ENCODE measurements at regions not wholly inside any gene's neighbourhood (a gene's known extent, or its start where the extent isn't known, plus 50 kb on each side); places are given as distances from the start of the nearest gene placed in this dataset.
A peak's percentile ranks its signal among the peaks of the same experiment; 100 is the strongest.

- Mint-ChIP-seq H3K4me1 (ENCODE audit: low read depth) (no peaks in the 10 kb centered on the region), H3K36me3 (ENCODE audit: low read depth) (no peaks in the 10 kb centered on the region), H3K4me3 (no peak overlapping the region), H3K27me3 (ENCODE audit: insufficient read depth) (no peaks in the 10 kb centered on the region), H3K27ac (no peak overlapping the region), H3K9me3 (no peaks in the 10 kb centered on the region)
- DNase-seq (ENCODE audit: low spot score): no peak
- intact Hi-C loops (cut with micrococcal nuclease): no loop called here
Observed at GRCh38 chr12:102781117-102781516, 135.9 kb downstream of the PAH start.

DNA sequence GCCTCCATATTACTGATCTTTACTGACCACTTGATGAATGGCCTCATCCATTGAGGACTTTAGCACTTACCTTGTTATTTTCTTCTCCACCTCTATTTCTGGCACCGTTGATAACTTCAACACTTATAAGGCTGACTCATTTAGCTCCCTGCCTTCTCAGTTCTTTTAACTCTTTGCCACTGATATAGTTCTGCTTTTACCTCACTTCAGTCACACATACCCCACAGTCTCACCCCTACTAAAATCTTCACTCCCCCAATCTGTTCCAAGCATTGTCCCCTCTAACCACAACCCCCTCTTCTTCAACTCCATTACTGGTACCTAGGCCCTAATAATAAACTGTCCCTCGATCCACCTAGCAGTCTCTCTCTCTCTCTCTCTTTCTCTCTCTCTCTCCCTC, 141.0 kb downstream of the PAH start:
- H3K27me3 Mint-ChIP-seq (ENCODE audit: insufficient read depth): peaks cover 1% of the 10 kb centered on the region

GRCh38 chr12:102769323-102769916, 147.6 kb downstream of the PAH start:
- H3K4me1 Mint-ChIP-seq (ENCODE audit: low read depth): no peaks in the 10 kb centered on the region
- intact Hi-C loops (cut with micrococcal nuclease): loop anchor here (1.0 to 2.0 kb wide), 6 partner anchors 67 to 852 kb away; no protein-coding TSS in a partner anchor
- H3K4me3 Mint-ChIP-seq: no peak overlapping the region
- peak; percentile 11 for DNase-seq (ENCODE audit: low spot score)
- peaks cover 12% of the 10 kb centered on the region for H3K27me3 Mint-ChIP-seq (ENCODE audit: insufficient read depth)
- H3K36me3 Mint-ChIP-seq (ENCODE audit: low read depth): no peaks in the 10 kb centered on the region
- H3K27ac Mint-ChIP-seq: no peak overlapping the region
- no peaks in the 10 kb centered on the region for H3K9me3 Mint-ChIP-seq

More for the DNA sequence above, 141.0 kb downstream of the PAH start:
- Mint-ChIP-seq H3K27ac (no peak overlapping the region), H3K4me3 (no peak overlapping the region), H3K9me3 (no peaks in the 10 kb centered on the region), H3K4me1 (ENCODE audit: low read depth) (no peaks in the 10 kb centered on the region), H3K36me3 (ENCODE audit: low read depth) (no peaks in the 10 kb centered on the region)
- no peak for DNase-seq (ENCODE audit: low spot score)
- intact Hi-C loops (cut with micrococcal nuclease): no loop called here

- intact Hi-C loops (cut with micrococcal nuclease): no loop called here
Observed at GRCh38 chr12:102766961-102767360, 150.1 kb downstream of the PAH start.

DNA sequence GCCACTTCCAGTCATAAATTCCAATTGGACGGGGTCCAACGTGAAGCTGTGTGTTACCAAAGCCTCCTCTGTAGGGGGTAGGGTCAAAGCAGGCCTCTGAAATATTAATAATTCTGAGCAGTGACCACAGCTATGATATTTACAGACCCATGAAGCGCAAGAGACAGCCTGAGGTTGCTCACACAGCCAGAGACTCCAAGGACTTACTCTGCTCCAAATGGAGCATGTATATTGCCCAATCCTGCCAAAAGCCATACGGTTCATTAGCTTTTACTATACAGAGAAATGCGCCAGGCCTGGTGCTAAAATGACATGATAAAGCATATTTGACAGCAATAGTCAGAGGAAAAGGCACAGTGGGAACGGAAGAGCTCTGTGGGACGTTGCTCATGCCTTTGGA, 151.3 kb downstream of the PAH start:
- H3K4me3 Mint-ChIP-seq: no peak overlapping the region

More at GRCh38 chr12:102766961-102767360, 150.1 kb downstream of the PAH start:
- H3K9me3 Mint-ChIP-seq: no peaks in the 10 kb centered on the region
- H3K36me3 Mint-ChIP-seq (ENCODE audit: low read depth): no peaks in the 10 kb centered on the region
- H3K4me3 Mint-ChIP-seq: no peak overlapping the region
- no peak for DNase-seq (ENCODE audit: low spot score)
- peaks cover 11% of the 10 kb centered on the region for H3K27me3 Mint-ChIP-seq (ENCODE audit: insufficient read depth)
- H3K4me1 Mint-ChIP-seq (ENCODE audit: low read depth): no peaks in the 10 kb centered on the region
- H3K27ac Mint-ChIP-seq: no peak overlapping the region

DNA sequence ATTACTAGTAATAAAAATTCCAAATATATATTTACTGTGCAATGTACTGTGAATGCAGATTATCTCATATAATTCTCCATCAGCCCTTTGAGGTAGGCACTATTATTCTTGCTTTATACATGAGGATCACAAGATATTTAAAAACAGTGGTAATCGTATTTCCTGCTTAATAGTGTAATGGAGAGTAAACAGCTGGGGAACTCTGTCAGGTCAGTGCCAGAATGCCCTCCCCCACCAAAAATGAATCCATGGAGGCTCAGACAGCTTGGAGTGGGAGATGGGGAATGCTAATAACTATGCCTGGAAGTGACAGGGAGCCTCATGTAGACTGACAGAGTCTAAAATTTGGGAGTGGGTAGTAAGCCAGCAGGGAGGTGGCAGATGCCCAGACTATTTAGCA, 153.6 kb downstream of the PAH start:
- Mint-ChIP-seq H3K36me3 (ENCODE audit: low read depth) (no peaks in the 10 kb centered on the region), H3K4me3 (no peak overlapping the region), H3K27ac (no peak overlapping the region), H3K27me3 (ENCODE audit: insufficient read depth) (peaks cover 2% of the 10 kb centered on the region), H3K4me1 (ENCODE audit: low read depth) (no peaks in the 10 kb centered on the region), H3K9me3 (no peaks in the 10 kb centered on the region)
- no peak for DNase-seq (ENCODE audit: low spot score)
- intact Hi-C loops (cut with micrococcal nuclease): no loop called here

More for the DNA sequence above, 151.3 kb downstream of the PAH start:
- no peak for DNase-seq (ENCODE audit: low spot score)
- Mint-ChIP-seq H3K27me3 (ENCODE audit: insufficient read depth) (peaks cover 10% of the 10 kb centered on the region), H3K9me3 (no peaks in the 10 kb centered on the region), H3K4me1 (ENCODE audit: low read depth) (no peaks in the 10 kb centered on the region), H3K27ac (no peak overlapping the region), H3K36me3 (ENCODE audit: low read depth) (no peaks in the 10 kb centered on the region)
- intact Hi-C loops (cut with micrococcal nuclease): no loop called here

DNA sequence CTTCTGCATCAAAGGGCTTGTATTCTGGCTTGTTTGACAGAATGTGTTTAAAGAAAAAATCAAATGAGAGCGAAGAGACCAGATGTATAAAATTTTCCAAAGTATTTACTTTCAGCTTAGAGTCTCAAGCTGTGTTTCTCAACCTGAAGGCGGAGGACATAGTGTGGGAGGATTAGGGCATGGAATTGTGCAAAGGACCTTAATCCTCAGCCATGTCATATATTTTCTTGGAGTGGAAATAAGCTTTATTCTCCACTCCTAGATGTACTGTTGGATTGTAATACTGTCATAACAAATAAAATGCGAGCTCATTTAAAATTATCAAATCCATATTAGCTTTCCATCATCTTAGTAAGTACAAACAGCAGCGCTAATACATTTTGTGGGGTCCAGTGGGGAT, 154.0 kb downstream of the PAH start:
- Mint-ChIP-seq H3K9me3 (no peaks in the 10 kb centered on the region), H3K27ac (no peak overlapping the region), H3K36me3 (ENCODE audit: low read depth) (no peaks in the 10 kb centered on the region), H3K27me3 (ENCODE audit: insufficient read depth) (no peaks in the 10 kb centered on the region), H3K4me3 (no peak overlapping the region), H3K4me1 (ENCODE audit: low read depth) (no peaks in the 10 kb centered on the region)
- intact Hi-C loops (cut with micrococcal nuclease): no loop called here
- no peak for DNase-seq (ENCODE audit: low spot score)

DNA sequence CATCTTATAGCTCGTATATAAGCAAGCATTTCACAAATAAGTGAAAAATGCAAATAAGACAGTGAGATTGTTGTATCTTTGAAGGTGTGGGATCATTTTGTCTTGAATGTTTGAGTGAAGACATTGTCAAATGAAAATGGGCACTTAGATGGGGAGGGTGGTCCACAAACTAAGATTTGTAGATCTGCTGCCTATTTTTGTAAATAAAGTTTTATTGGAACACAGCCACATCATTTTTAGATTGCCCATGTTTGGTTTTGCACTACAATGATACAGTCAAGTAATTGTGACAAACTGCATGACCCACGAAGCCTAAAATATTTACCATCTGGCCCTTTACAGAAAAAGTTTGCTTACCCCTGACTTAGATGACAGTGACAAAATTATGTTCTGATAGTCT, 156.7 kb downstream of the PAH start:
- H3K9me3 Mint-ChIP-seq: no peaks in the 10 kb centered on the region
- H3K27me3 Mint-ChIP-seq (ENCODE audit: insufficient read depth): no peaks in the 10 kb centered on the region
- H3K36me3 Mint-ChIP-seq (ENCODE audit: low read depth): no peaks in the 10 kb centered on the region
- DNase-seq (ENCODE audit: low spot score): no peak
- intact Hi-C loops (cut with micrococcal nuclease): no loop called here
- H3K4me3 Mint-ChIP-seq: no peak overlapping the region
- H3K4me1 Mint-ChIP-seq (ENCODE audit: low read depth): no peaks in the 10 kb centered on the region
- H3K27ac Mint-ChIP-seq: no peak overlapping the region

GRCh38 chr12:102759466-102759865, 157.6 kb downstream of the PAH start:
- Mint-ChIP-seq H3K27me3 (ENCODE audit: insufficient read depth) (no peaks in the 10 kb centered on the region), H3K4me3 (no peak overlapping the region), H3K36me3 (ENCODE audit: low read depth) (no peaks in the 10 kb centered on the region), H3K9me3 (no peaks in the 10 kb centered on the region), H3K4me1 (ENCODE audit: low read depth) (no peaks in the 10 kb centered on the region), H3K27ac (no peak overlapping the region)
- DNase-seq (ENCODE audit: low spot score): no peak
- intact Hi-C loops (cut with micrococcal nuclease): no loop called here

- intact Hi-C loops (cut with micrococcal nuclease): no loop called here
- H3K9me3 Mint-ChIP-seq: no peaks in the 10 kb centered on the region
- H3K4me3 Mint-ChIP-seq: no peak overlapping the region
- no peaks in the 10 kb centered on the region for H3K27me3 Mint-ChIP-seq (ENCODE audit: insufficient read depth)
- DNase-seq (ENCODE audit: low spot score): no peak
- H3K36me3 Mint-ChIP-seq (ENCODE audit: low read depth): no peaks in the 10 kb centered on the region
- H3K4me1 Mint-ChIP-seq (ENCODE audit: low read depth): no peaks in the 10 kb centered on the region
- no peak overlapping the region for H3K27ac Mint-ChIP-seq
Observed at GRCh38 chr12:102757882-102758226, 159.2 kb downstream of the PAH start.

DNA sequence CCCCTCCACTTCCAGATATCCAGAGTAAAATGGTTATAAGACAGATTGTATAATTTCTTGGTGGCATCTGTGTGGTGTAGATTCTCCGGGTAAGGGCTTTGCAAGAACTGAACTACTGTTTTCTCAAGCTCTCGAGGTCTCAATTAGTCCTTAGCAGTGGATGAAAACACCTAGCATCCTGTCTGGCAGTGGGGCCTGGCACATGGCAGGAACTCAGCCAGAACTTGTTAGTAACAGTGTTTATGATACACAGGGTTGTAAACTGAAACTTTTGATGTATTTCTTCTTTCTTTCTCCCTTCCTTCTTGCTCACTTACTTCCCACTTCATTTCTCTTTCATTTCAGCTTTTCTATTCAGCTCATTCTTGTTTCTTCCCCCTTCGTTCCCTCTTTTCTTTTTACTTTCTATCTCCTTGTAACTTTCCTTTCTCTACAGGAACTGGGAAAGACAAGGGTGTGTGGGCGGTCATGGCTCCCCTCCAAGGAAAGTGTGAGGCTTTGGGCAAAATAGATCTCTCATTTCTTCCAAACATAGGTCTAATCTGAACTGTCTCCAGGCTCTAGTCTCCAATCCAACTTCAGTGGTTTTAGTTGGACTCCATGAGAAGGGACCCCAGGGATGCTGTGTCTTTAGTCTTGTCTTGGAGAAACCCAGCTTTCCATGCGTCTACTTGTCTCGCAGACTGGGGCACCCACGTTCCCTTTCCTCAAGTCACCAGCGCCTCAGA, 159.7 kb downstream of the PAH start:
- intact Hi-C loops (cut with micrococcal nuclease): no loop called here
- Mint-ChIP-seq H3K4me3 (no peak overlapping the region), H3K36me3 (ENCODE audit: low read depth) (no peaks in the 10 kb centered on the region), H3K27ac (no peak overlapping the region), H3K27me3 (ENCODE audit: insufficient read depth) (no peaks in the 10 kb centered on the region), H3K4me1 (ENCODE audit: low read depth) (no peaks in the 10 kb centered on the region), H3K9me3 (no peaks in the 10 kb centered on the region)
- DNase-seq (ENCODE audit: low spot score): no peak

GRCh38 chr12:102756530-102756929, 160.5 kb downstream of the PAH start:
- no peak overlapping the region for H3K4me3 Mint-ChIP-seq
- H3K36me3 Mint-ChIP-seq (ENCODE audit: low read depth): no peaks in the 10 kb centered on the region
- H3K9me3 Mint-ChIP-seq: no peaks in the 10 kb centered on the region
- DNase-seq (ENCODE audit: low spot score): no peak
- no peak overlapping the region for H3K27ac Mint-ChIP-seq
- intact Hi-C loops (cut with micrococcal nuclease): no loop called here
- no peaks in the 10 kb centered on the region for H3K4me1 Mint-ChIP-seq (ENCODE audit: low read depth)
- no peaks in the 10 kb centered on the region for H3K27me3 Mint-ChIP-seq (ENCODE audit: insufficient read depth)

DNA sequence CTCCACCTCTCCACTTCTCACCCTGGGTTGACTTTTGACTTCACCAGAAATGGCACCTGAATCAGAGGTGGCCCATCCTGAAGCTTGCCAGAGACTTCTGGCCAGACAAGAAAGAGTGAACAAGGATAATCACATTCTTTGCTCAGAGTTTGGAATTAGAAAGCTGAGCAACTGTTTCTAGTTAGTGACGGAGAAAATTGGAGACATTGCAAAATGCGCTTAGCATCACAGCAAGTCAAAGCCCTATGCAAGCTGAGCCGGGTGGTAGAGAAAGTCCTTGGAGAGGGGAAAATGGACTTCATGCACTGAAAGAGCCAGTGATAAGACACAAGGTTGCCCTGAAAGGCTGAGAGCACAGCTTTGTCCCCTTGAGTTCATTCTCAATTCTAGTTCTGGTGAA, 161.8 kb downstream of the PAH start:
- intact Hi-C loops (cut with micrococcal nuclease): no loop called here
- Mint-ChIP-seq H3K27ac (no peak overlapping the region), H3K4me1 (ENCODE audit: low read depth) (no peaks in the 10 kb centered on the region), H3K27me3 (ENCODE audit: insufficient read depth) (no peaks in the 10 kb centered on the region), H3K9me3 (no peaks in the 10 kb centered on the region), H3K4me3 (no peak overlapping the region), H3K36me3 (ENCODE audit: low read depth) (no peaks in the 10 kb centered on the region)
- DNase-seq (ENCODE audit: low spot score): no peak

- no peak overlapping the region for H3K4me3 Mint-ChIP-seq
- H3K9me3 Mint-ChIP-seq: no peaks in the 10 kb centered on the region
- intact Hi-C loops (cut with micrococcal nuclease): no loop called here
- H3K36me3 Mint-ChIP-seq (ENCODE audit: low read depth): no peaks in the 10 kb centered on the region
- DNase-seq (ENCODE audit: low spot score): no peak
- H3K4me1 Mint-ChIP-seq (ENCODE audit: low read depth): no peaks in the 10 kb centered on the region
- H3K27me3 Mint-ChIP-seq (ENCODE audit: insufficient read depth): no peaks in the 10 kb centered on the region
- no peak overlapping the region for H3K27ac Mint-ChIP-seq
Observed at GRCh38 chr12:102753802-102754201, 163.2 kb downstream of the PAH start.

Measured in activated T-helper 1 cell treated with anti-CD3 and anti-CD28 coated beads, Interleukin-12 subunit alpha, Interleukin-12 subunit beta, Interleukin-2, Interleukin-4 antibody, amounts not matched to agents 30 ng/mL and 10 ng/mL and 1 ng/mL, durations not matched to agents 14 hours and 24 hours and 36 hours (primary cell).